ENCODE measurements at regions not wholly inside any gene's neighbourhood (a gene's known extent, or its start where the extent isn't known, plus 50 kb on each side); places are given as distances from the start of the nearest gene placed in this dataset.
"Not testable (repeated sequence)": the region's sequence is repeated elsewhere in the genome, so short reads cannot be mapped to it uniquely, and the experiment has no call there.

DNA sequence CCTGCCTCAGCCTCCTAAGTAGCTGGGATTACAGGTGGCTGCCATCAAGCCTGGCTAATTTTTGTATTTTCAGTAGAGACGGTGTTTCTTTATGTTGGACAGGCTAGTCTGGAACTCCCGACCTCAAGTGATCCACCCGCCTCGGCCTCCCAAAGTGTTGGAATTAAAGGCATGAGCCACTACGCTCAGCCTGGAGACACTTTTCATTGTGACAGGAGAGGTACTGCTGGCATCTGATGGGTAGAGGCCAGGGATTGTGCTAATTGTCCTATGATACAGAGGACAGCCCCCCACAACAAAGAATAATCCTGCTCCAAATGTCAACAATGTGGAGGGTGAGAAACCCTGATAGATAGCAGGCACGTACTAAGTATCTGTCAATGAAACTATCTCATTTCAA lies 91.3 kb upstream of the SLC25A48 start (continued):
- no peak for TF ChIP-seq JUND (IDR thresholded peaks at IDR 0.05; ENCODE audit: low read length)
- no peak for TF ChIP-seq SIX5 (IDR thresholded peaks at IDR 0.05; ENCODE audit: low read depth, low read length)
- TF ChIP-seq, protein P1, sequence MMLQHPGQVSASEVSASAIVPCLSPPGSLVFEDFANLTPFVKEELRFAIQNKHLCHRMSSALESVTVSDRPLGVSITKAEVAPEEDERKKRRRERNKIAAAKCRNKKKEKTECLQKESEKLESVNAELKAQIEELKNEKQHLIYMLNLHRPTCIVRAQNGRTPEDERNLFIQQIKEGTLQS (IDR thresholded peaks at IDR 0.05; ENCODE audit: insufficient read depth, low read depth, low read length) = no peak
- TF ChIP-seq SAP30 (IDR thresholded peaks at IDR 0.05; ENCODE audit: insufficient read depth, insufficient replicate concordance, low read length) = no peak
- TF ChIP-seq RFX5 (IDR thresholded peaks at IDR 0.05; ENCODE audit: borderline replicate concordance, low read depth, low read length) = no peak
- no peak for TF ChIP-seq RBBP5 (IDR thresholded peaks at IDR 0.05; ENCODE audit: borderline replicate concordance, low read depth, low read length)

DNA sequence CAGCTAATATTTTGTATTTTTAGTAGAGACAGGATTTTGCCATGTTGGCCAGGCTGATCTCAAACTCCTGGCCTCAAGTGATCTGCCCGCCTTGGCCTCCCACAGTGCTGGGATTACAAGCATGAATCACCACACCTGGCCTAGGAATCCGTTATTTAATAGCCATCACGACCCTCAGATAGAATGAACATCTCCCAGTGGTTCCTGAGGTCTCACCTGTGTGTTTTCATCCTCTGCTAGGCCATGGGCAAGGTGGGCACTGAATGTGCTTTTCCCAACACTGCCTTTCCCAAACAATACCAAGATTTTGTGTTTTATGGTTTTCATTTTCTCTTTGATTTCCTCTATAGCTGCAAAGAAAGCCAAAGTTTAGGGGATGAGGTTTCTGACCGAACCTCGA lies 92.2 kb upstream of the SLC25A48 start:
- not testable (repeated sequence) for H2BK5ac ChIP-seq (ENCODE audit: low read depth, low read length); H3K27ac ChIP-seq (ENCODE audit: low read depth, low read length); H4K20me1 ChIP-seq (replicated peaks in 1 of 2; ENCODE audit: control insufficient read depth in 1 of 2, insufficient read depth in 2 of 2, low read length in 2 of 2); H2BK15ac ChIP-seq (ENCODE audit: low read length); H3K4me2 ChIP-seq (ENCODE audit: insufficient read depth in 1 of 2, low read depth in 2 of 2, low read length in 2 of 2); H4K5ac ChIP-seq (ENCODE audit: insufficient read length, low read depth, low read length); H3K4ac ChIP-seq (replicated peaks; ENCODE audit: insufficient read length, low read depth, low read length); H3K23me2 ChIP-seq (ENCODE audit: low read depth, low read length); H3K27me3 ChIP-seq (replicated peaks in 1 of 4; ENCODE audit: control insufficient read depth in 3 of 4, extremely low read depth in 1 of 4, insufficient read depth in 3 of 4, low read length in 3 of 4); H2AFZ ChIP-seq (ENCODE audit: low read length); FAIRE-seq; H3K79me2 ChIP-seq (ENCODE audit: control insufficient read depth in 1 of 2, insufficient read depth in 2 of 2, low read length in 2 of 2); H3K56ac ChIP-seq (replicated peaks; ENCODE audit: insufficient read length, low read depth, low read length); H3K9ac ChIP-seq (replicated peaks in 1 of 4; ENCODE audit: extremely low read depth in 1 of 4, low read depth in 3 of 4, low read length in 3 of 4); H3K4me1 ChIP-seq (replicated peaks in 1 of 4; ENCODE audit: control insufficient read depth in 3 of 4, insufficient read depth in 4 of 4, low read length in 3 of 4); H2AK5ac ChIP-seq (ENCODE audit: low read depth, low read length); H2BK12ac ChIP-seq (ENCODE audit: low read depth, low read length); H2BK120ac ChIP-seq (replicated peaks; ENCODE audit: low read depth, low read length); H3K14ac ChIP-seq (ENCODE audit: insufficient read length); H3K79me1 ChIP-seq (ENCODE audit: low read depth, low read length); H4K8ac ChIP-seq (ENCODE audit: extremely low read depth, insufficient read depth, low read length); H3K18ac ChIP-seq (ENCODE audit: extremely low read depth, low read length); H4K91ac ChIP-seq (replicated peaks; ENCODE audit: insufficient read length, low read length); H3K4me3 ChIP-seq (ENCODE audit: extremely low read depth in 1 of 4, insufficient read depth in 2 of 4, low read depth in 3 of 4, low read length in 4 of 4); H2BK20ac ChIP-seq (ENCODE audit: low read length); H3K23ac ChIP-seq (ENCODE audit: insufficient read length); H3K36me3 ChIP-seq (ENCODE audit: control insufficient read depth in 2 of 4, insufficient read depth in 4 of 4, low read length in 3 of 4)
- 91% methylated on average over 5 of the region's 5 CpGs; no CpG with 5 or more reads in 1 of the 2 experiments for WGBS, 2 experiments (ENCODE audit: extremely low coverage in 1 of 2, insufficient coverage in 1 of 2, insufficient read length in 1 of 2, insufficient replicate concordance in 2 of 2, low coverage in 1 of 2, low lambda C conversion rate in 2 of 2, missing lambda C conversion rate in 1 of 2)
- DNase-seq (ENCODE audit: low read depth in 1 of 2, low spot score in 2 of 2) = peak in 1 of 2 experiments; percentile 14
- ChIA-PET CTCF (ENCODE audit: partially characterized antibody) (interaction anchor here (0.9 to 1.6 kb wide), 4 partner anchors 50 to 191 kb away, joined by 3 to 5 read pairs (median 3); no protein-coding TSS in a partner anchor), POLR2A (ENCODE audit: partially characterized antibody) (interaction anchor here (0.6 kb wide), 1 partner anchor 84 kb away, joined by 3 read pairs; no protein-coding TSS in a partner anchor)
- H3K9me3 ChIP-seq (ENCODE audit: insufficient read depth in 2 of 2, low read depth in 1 of 2, low read length in 1 of 2) = peaks cover 16 to 17% of the 10 kb centered on the region in 2 experiments; a peak in 2 of 4 replicates

Data from H1 (cell line).